ENCODE measurements at regions not wholly inside any gene's neighbourhood (a gene's known extent, or its start where the extent isn't known, plus 50 kb on each side); places are given as distances from the start of the nearest gene placed in this dataset.

DNA sequence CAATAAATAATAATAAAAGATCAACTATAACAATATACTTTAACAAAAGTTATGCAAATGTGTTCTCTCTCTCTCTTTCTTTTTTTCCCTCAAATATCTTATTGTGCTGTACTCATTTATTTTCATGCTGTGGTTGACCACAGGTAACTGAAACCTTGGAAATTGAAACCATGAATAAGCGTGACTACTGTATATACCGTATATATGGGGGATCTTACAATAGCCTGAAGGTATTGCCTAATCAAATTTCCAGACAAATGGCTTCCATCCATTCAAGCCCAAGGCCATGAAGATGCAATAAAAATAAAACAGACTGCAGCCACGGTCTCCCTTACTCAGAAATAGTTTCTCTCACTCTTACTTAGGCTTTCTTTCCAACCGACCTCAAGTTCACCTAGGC, 98.3 kb downstream of the SLITRK6 start:
- H3K9me3 Mint-ChIP-seq = peaks cover 36% of the 10 kb centered on the region
- CTCF ChIA-PET = no interaction called here
- POLR2A ChIA-PET = no interaction called here
- no peaks in the 10 kb centered on the region for H3K36me3 Mint-ChIP-seq
- no peaks in the 10 kb centered on the region for H3K27me3 Mint-ChIP-seq
- DNase-seq = no peak
- intact Hi-C loops (cut with micrococcal nuclease) = no loop called here
- no peak overlapping the region for H3K27ac Mint-ChIP-seq
- H3K4me1 Mint-ChIP-seq (ENCODE audit: low read depth) = no peaks in the 10 kb centered on the region
- H3K4me3 Mint-ChIP-seq = no peak overlapping the region

DNA sequence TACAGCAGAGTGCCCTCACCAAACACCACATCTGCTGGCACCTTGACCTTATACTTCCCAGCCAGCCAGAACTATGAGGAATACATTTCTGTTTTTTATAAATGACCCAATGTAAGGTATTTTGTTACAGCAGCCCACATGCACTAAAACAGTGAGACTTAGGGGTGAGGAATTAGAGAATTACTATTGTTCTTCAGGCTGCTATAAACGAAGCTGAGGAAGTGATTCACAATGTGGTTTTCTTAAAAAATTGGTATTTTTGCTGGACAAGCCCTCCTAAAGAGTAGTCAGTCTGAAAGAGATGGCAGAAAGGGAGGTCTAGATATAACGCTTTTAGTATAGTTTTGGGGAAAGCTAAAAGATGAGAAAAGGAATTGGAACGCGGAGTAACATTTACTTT, 101.0 kb downstream of the SLITRK6 start:
- Mint-ChIP-seq H3K36me3 (no peaks in the 10 kb centered on the region), H3K4me3 (no peak overlapping the region), H3K27me3 (no peaks in the 10 kb centered on the region), H3K9me3 (peaks cover 40% of the 10 kb centered on the region), H3K4me1 (ENCODE audit: low read depth) (no peaks in the 10 kb centered on the region), H3K27ac (no peak overlapping the region)
- intact Hi-C loops (cut with micrococcal nuclease) = no loop called here
- POLR2A ChIA-PET = no interaction called here
- no peak for DNase-seq
- CTCF ChIA-PET = no interaction called here

DNA sequence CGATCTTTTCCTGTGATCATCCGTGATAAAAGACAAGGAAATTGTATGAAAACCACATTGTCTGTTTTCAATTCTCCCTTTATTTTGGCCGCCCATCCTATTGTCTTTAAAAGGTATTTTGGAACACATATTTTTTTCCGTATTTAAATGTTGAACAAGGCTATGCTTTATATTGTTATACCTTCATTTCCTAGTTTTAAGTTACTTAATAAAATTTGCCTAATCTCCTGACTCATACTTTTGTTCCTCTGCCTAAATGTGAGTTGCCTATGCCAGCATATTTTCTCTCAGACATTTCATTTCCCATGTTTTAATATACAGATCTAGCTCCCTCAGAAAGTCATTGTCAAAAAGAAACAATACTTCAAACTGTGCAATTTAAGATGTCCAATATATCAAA, 104.2 kb downstream of the SLITRK6 start:
- H3K27ac Mint-ChIP-seq = no peak overlapping the region
- H3K36me3 Mint-ChIP-seq = no peaks in the 10 kb centered on the region
- intact Hi-C loops (cut with micrococcal nuclease) = no loop called here
- DNase-seq = no peak
- no peaks in the 10 kb centered on the region for H3K27me3 Mint-ChIP-seq
- ChIA-PET POLR2A (no interaction called here), CTCF (no interaction called here)
- peaks cover 35% of the 10 kb centered on the region for H3K9me3 Mint-ChIP-seq
- H3K4me1 Mint-ChIP-seq (ENCODE audit: low read depth) = no peaks in the 10 kb centered on the region
- H3K4me3 Mint-ChIP-seq = no peak overlapping the region

DNA sequence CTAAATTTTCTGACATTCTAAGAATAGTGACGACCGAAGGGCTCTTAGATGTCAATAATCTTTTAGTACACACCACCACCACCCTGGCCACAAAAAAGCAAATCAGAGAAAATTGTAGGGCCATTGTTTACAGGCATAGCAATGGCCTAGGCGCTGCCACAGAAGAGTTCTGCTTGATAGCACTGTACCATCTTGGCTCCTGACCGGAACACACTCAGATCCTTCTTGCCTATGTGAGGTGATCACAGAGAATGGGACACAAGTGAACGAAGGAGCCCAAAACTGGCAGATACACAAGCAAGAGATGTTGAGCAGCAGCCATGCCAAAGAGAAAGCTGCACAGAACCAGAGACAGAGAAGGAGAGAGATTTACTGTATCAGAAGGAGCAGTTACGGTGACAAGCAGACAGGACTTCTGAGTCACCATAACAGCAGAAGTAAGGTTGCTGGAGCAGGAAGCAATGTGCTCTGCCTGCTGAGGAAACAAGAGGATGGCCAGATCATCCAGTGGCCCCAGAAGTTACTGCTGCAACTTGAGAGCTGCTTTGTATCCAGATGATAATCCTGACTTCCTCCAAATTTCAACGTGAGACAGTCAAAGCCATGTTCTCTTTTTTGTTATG, 105.2 kb downstream of the SLITRK6 start:
- ChIA-PET POLR2A (no interaction called here), CTCF (no interaction called here)
- H3K27me3 Mint-ChIP-seq = no peaks in the 10 kb centered on the region
- H3K9me3 Mint-ChIP-seq = peaks cover 25% of the 10 kb centered on the region
- no peaks in the 10 kb centered on the region for H3K4me1 Mint-ChIP-seq (ENCODE audit: low read depth)
- DNase-seq = no peak
- H3K36me3 Mint-ChIP-seq = no peaks in the 10 kb centered on the region
- intact Hi-C loops (cut with micrococcal nuclease) = no loop called here
- no peak overlapping the region for H3K4me3 Mint-ChIP-seq
- no peak overlapping the region for H3K27ac Mint-ChIP-seq

DNA sequence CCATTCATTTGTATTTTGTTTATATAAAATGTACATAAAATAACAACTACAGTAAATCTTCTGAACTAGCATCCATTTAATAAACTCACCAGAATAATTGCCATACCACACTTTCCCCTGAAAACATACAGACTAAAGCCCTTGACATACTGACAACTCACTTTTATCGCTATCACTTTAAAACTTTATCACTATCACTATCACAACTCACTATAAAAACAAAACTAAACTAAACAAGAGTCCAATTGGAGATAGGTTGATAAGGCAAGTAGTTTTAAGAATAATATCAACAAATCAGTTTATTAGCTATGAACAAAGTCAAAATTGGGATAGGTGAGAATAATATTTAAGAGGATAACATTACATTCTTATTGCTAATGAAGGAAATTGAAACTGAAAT, 108.9 kb downstream of the SLITRK6 start:
- H3K9me3 Mint-ChIP-seq = peaks cover 8% of the 10 kb centered on the region
- DNase-seq = no peak
- ChIA-PET POLR2A (no interaction called here), CTCF (interaction anchor here (0.6 kb wide), 1 partner anchor 1009 kb away, joined by 4 read pairs; no protein-coding TSS in a partner anchor)
- no peaks in the 10 kb centered on the region for H3K27me3 Mint-ChIP-seq
- no peaks in the 10 kb centered on the region for H3K4me1 Mint-ChIP-seq (ENCODE audit: low read depth)
- intact Hi-C loops (cut with micrococcal nuclease) = no loop called here
- H3K4me3 Mint-ChIP-seq = no peak overlapping the region
- no peak overlapping the region for H3K27ac Mint-ChIP-seq
- H3K36me3 Mint-ChIP-seq = no peaks in the 10 kb centered on the region

DNA sequence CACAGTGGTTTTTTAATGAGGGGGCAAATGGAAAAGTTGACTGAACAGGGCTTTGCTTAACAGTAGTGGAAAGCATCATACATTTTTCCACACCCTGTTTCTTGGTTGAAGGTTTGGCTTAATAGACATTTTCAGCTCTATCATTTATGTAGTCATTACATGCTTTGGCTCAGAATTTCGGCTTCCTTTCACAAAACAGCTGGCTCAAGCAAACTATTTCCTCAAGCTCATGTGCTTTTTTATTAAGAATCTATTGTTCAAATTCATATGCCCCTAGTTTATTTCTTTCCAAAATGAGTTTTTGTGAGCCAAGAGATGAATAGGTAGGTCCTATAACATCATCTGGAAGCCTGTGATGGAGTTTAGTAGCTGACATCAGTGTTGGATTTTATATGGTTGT, 113.8 kb downstream of the SLITRK6 start:
- Mint-ChIP-seq H3K4me1 (ENCODE audit: low read depth) (no peaks in the 10 kb centered on the region), H3K27ac (no peak overlapping the region), H3K4me3 (no peak overlapping the region), H3K27me3 (no peaks in the 10 kb centered on the region), H3K9me3 (peaks cover 8% of the 10 kb centered on the region), H3K36me3 (no peaks in the 10 kb centered on the region)
- POLR2A ChIA-PET = no interaction called here
- CTCF ChIA-PET = no interaction called here
- intact Hi-C loops (cut with micrococcal nuclease) = no loop called here
- DNase-seq = no peak

DNA sequence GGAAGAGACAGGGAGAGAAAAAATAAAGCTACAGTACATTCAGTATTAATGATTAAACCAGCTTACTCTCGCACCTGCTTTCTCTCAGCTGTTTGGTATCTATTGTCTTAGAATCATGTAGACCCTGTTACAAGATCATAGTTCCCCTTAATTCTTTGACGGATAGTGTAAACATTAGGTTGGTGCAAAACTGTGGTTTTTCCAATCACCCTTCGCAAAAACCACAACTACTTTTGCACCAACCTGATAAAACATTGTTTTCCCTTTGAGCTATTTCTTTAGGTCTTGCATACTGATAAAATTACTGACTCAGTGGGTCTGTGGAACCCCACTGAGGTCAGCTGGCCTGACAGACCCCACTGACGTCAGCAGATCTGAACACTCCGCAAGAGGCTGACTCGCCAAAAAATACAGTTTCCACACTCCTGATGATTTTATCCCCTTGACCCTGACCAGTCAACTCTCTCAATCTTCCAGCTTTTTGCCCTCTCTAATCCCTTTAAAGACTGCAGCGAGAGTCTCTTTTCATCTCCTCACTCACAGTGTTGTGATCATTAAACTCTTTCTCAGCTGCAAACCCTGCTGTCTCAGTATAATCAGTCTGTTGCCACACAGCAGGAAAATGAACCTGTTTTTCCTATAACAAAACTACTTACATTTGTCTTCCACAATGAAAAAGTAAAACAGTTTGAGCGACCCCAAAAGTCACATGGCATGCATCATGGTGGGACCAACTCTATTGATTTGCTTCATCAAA, 123.9 kb downstream of the SLITRK6 start:
- no peaks in the 10 kb centered on the region for H3K36me3 Mint-ChIP-seq
- no peak overlapping the region for H3K27ac Mint-ChIP-seq
- H3K27me3 Mint-ChIP-seq = no peaks in the 10 kb centered on the region
- ChIA-PET POLR2A (no interaction called here), CTCF (no interaction called here)
- no peaks in the 10 kb centered on the region for H3K4me1 Mint-ChIP-seq (ENCODE audit: low read depth)
- DNase-seq = no peak
- no peak overlapping the region for H3K4me3 Mint-ChIP-seq
- H3K9me3 Mint-ChIP-seq = peaks cover 16% of the 10 kb centered on the region
- intact Hi-C loops (cut with micrococcal nuclease) = no loop called here

DNA sequence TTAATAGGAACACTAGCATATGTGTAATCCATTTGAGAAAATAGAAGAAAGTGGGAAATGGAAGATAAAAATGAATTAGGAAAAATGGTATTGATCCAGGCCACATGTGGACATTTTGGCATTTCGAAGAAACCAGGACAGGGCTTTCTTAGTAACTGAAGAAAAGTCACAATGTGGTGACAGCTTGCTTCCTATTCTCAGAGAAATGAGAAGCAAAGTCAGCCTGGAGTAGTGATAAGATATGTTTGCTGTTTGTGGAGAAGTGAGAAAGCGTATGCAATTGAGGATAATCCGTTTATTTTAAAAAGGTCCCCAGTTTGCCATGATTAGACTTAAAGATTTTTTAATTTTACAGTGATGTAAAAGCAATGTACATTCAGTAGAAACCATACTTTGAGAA, 127.9 kb downstream of the SLITRK6 start:
- H3K27ac Mint-ChIP-seq = no peak overlapping the region
- ChIA-PET CTCF (no interaction called here), POLR2A (no interaction called here)
- intact Hi-C loops (cut with micrococcal nuclease) = no loop called here
- H3K4me1 Mint-ChIP-seq (ENCODE audit: low read depth) = no peaks in the 10 kb centered on the region
- no peaks in the 10 kb centered on the region for H3K36me3 Mint-ChIP-seq
- no peak overlapping the region for H3K4me3 Mint-ChIP-seq
- no peaks in the 10 kb centered on the region for H3K27me3 Mint-ChIP-seq
- no peak for DNase-seq
- peaks cover 11% of the 10 kb centered on the region for H3K9me3 Mint-ChIP-seq

DNA sequence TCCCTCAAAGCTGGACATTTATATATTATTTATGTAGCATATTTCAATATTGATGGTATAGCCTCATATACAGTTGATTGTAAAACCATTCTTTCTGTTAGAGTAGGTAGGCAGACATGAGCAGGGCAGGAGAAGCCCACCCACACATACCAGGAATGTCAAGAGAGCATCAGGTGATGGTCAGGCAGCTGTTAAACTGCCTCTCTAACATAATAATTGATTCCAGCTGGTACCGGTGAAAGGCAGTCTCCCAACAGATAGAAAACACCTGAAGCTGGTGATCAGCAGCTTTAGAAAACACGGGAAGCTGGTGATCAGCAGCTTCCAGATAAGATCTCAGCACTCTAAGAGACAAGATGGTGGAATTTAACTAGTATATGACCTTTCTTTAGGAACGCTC, 132.9 kb downstream of the SLITRK6 start:
- intact Hi-C loops (cut with micrococcal nuclease) = no loop called here
- Mint-ChIP-seq H3K9me3 (peaks cover 7% of the 10 kb centered on the region), H3K36me3 (no peaks in the 10 kb centered on the region), H3K4me1 (ENCODE audit: low read depth) (no peaks in the 10 kb centered on the region), H3K27ac (no peak overlapping the region), H3K4me3 (no peak overlapping the region), H3K27me3 (no peaks in the 10 kb centered on the region)
- ChIA-PET POLR2A (no interaction called here), CTCF (no interaction called here)
- no peak for DNase-seq

DNA sequence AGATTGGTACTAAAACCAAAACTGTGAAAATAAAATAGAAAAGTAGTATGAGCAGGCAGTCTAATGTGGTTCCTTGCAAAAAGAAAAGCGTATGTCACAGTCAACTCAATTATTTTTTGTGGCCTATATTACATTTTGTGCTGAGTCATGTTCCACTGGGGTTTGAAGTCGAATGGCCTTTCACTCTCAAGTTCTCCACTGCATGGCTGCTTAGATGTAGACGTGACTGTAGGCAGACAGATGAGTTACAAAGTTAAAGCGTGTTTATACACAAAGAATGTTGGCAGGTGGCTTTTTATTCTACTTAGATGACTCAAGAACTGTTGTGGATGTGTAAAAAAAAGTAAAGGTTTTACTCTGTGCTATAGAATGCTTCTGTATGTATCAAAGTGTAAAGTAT, 133.9 kb downstream of the SLITRK6 start:
- H3K36me3 Mint-ChIP-seq = no peaks in the 10 kb centered on the region
- H3K9me3 Mint-ChIP-seq = peaks cover 7% of the 10 kb centered on the region
- no peak overlapping the region for H3K27ac Mint-ChIP-seq
- H3K27me3 Mint-ChIP-seq = no peaks in the 10 kb centered on the region
- intact Hi-C loops (cut with micrococcal nuclease) = no loop called here
- DNase-seq = no peak
- POLR2A ChIA-PET = no interaction called here
- no peak overlapping the region for H3K4me3 Mint-ChIP-seq
- H3K4me1 Mint-ChIP-seq (ENCODE audit: low read depth) = no peaks in the 10 kb centered on the region
- CTCF ChIA-PET = no interaction called here

DNA sequence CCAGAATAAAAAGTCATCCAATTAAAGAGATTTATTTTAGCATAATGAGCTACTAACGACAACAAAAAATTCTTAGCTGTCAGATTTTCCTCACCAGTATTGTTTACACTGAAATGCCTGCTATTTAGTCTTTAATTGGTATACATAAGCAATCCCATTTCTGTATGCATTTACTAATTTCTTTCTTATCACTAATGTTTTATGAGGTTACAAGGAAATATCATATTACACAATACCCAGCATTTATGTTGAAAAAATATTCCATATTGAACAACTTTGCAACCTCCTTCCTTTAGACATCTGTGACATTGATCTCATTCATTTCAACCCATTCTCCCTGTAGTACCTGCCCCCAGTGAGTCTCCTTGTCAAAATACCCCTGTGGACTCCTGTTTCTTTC, 135.4 kb downstream of the SLITRK6 start:
- Mint-ChIP-seq H3K36me3 (no peaks in the 10 kb centered on the region), H3K4me1 (ENCODE audit: low read depth) (no peaks in the 10 kb centered on the region), H3K4me3 (no peak overlapping the region), H3K27me3 (no peaks in the 10 kb centered on the region), H3K9me3 (peaks cover 7% of the 10 kb centered on the region), H3K27ac (no peak overlapping the region)
- ChIA-PET CTCF (no interaction called here), POLR2A (no interaction called here)
- intact Hi-C loops (cut with micrococcal nuclease) = no loop called here
- DNase-seq = no peak

DNA sequence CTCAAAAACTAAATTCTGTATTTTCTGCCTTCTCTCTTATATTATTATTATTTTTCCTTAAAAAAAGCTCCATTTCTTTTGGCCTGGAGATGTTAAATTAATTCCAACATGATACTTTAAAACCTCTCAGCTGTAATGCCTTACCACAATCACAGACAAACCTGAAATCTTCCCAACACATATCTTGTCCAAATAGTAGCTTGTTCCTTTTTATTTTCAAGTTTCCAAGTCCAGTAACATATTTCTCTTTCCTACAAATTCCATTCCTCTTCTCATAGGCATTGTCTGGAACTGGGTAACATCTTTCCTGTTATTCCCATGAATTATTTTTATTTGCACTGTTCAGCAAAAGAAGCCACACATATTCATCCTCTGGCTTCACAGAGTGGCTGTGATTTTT, 137.0 kb downstream of the SLITRK6 start:
- no peak overlapping the region for H3K27ac Mint-ChIP-seq
- intact Hi-C loops (cut with micrococcal nuclease) = no loop called here
- POLR2A ChIA-PET = no interaction called here
- H3K4me3 Mint-ChIP-seq = no peak overlapping the region
- CTCF ChIA-PET = no interaction called here
- no peak for DNase-seq
- H3K36me3 Mint-ChIP-seq = no peaks in the 10 kb centered on the region
- H3K9me3 Mint-ChIP-seq = peaks cover 7% of the 10 kb centered on the region
- H3K27me3 Mint-ChIP-seq = no peaks in the 10 kb centered on the region
- no peaks in the 10 kb centered on the region for H3K4me1 Mint-ChIP-seq (ENCODE audit: low read depth)

DNA sequence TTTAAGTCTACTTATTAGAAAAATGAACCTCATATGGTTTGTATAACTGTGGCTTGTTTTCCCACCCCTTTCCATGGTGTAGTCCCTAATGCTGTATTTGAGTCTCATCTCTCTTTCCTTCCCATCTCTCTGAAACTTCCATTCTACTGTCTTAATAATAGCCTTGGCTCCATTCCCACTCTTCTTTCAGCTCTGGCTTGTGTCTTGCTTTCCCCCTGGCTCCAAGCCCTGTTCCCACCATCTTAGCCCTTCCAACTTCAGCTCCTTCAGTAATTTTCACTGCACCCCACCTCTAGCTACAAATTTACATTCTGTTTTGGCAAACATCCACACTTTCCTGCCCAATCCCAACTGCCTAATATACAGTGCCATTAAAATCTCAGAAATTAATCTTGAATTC, 137.5 kb downstream of the SLITRK6 start:
- no peak overlapping the region for H3K4me3 Mint-ChIP-seq

More for the DNA sequence above, 137.5 kb downstream of the SLITRK6 start:
- Mint-ChIP-seq H3K36me3 (no peaks in the 10 kb centered on the region), H3K27ac (no peak overlapping the region), H3K27me3 (no peaks in the 10 kb centered on the region), H3K9me3 (peaks cover 7% of the 10 kb centered on the region), H3K4me1 (ENCODE audit: low read depth) (no peaks in the 10 kb centered on the region)
- ChIA-PET POLR2A (no interaction called here), CTCF (no interaction called here)
- DNase-seq = no peak
- intact Hi-C loops (cut with micrococcal nuclease) = no loop called here
